AG04450 (cell line): ENCODE measurements at regions not wholly inside any gene's neighbourhood (a gene's known extent, or its start where the extent isn't known, plus 50 kb on each side); places are given as distances from the start of the nearest gene placed in this dataset.
A peak's percentile ranks its signal among the peaks of the same experiment; 100 is the strongest.

ENCODE experiments used
- CTCF ChIA-PET: fragments of 300-600, 350-600 bp; formaldehyde crosslinking; extraction: SDS; loops from one replicate; lab custom pipeline; 2022; ENCODE audit warnings: antibody characterized with exemption, inconsistent platforms; lab: Charles Lee
- POLR2A ChIA-PET: fragments of 350-600 bp; formaldehyde crosslinking; extraction: SDS; loops from one replicate; lab custom pipeline; 2021; ENCODE audit warnings: antibody characterized with exemption, inconsistent platforms; lab: Yijun Ruan, JAX
- DNase-seq: peaks from one replicate; pipeline ENCODE4 v3.0.0-alpha.2; 2011; ENCODE audit warnings: low read depth, low spot score
- H3K27ac ChIP-seq: one replicate; pipeline ENCODE4 v1.5.1; 2012; ENCODE audit warnings: low read depth, low read length, control low read depth
- H3K27me3 ChIP-seq: one replicate; pipeline ENCODE4 v1.6.0; 2012; ENCODE audit warnings: low read length; ENCODE audit not compliant: control insufficient read depth, insufficient read depth
- H3K4me3 ChIP-seq: 2 replicates; pipeline ENCODE4 v1.5.1; 2011; ENCODE audit warnings: mild to moderate bottlenecking, low read depth, low read length, control low read depth
- H3K9me3 ChIP-seq: 2 replicates; pipeline ENCODE4 v1.5.1; 2012; ENCODE audit warnings: low read length; ENCODE audit not compliant: control insufficient read depth, insufficient read depth
- TF ChIP-seq, protein P1 (sequence below): IDR thresholded peaks from 2 replicates; pipeline ENCODE4 v1.5.1; 2011; ENCODE audit warnings: low read depth, low read length, control low read depth, inconsistent platforms

DNA sequence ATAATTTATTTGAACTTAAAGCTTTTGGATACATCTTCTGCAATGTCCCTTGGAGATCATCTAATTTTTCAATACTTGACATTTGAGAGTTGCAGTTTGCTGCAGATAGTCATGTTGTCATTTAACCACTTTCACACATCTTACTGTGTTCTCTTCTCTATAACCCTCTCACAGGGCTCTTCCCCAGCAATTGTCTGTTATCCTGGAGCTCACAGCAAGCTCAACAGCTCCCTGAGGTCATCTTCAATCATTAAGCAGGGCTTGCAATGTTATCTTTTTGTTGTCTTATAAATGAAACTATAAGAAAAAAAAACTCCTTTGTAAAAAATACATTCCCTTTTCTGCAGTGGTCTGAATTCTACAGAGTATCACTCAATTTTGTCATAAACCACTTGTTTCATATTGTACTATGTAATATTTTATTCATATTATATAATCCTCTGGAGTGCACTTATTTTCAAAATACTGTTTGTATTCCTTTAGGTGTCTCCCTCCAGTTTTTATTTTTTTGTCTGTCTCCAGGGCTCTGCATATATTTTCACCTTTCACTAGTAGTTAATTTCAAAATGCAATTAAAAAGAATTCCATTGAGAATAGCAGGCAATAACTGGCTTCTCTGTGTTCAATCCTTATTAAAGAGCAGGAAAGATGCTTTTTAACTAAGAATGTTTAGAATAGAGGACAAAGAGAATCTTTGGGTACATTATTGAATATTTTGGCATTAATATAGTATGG lies 106.3 kb upstream of the ARSJ start:
- POLR2A ChIA-PET = no interaction called here
- no peak overlapping the region for H3K27ac ChIP-seq
- CTCF ChIA-PET = interaction anchor here (0.7 kb wide), 1 partner anchor 192 kb away, joined by 3 read pairs; no protein-coding TSS in a partner anchor

DNA sequence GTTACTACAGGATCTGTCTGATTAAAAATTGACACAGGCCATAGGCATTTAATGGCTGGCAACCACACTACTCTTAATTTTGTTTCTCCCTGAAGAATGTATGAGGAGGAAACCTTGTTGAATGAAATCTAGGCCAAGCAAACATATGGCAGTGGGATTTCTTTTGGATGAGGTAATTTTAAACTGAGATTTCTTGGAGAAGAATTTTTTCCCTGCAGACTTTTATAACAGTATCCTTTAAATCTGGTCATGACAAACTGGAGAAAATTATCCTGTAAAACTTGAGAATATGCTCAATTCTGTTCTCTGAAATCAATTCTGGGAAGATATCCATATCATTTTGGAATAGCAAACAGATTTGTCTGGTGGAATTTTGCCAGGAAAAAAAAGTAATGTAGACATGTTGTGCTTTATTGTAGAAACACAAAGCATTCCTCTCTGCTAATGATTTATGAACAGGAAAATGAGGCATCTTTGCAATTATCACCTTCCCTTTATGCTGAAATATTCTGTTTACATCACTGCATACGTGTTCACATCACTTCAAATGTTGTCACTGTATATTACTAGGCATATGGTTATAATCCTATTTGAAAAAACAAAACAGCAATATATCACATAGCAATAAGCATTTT lies 108.3 kb upstream of the ARSJ start:
- peak; percentile 55 for DNase-seq
- ChIA-PET POLR2A (interaction anchor here (0.9 kb wide), 1 partner anchor 128 kb away, joined by 3 read pairs; no protein-coding TSS in a partner anchor), CTCF (no interaction called here)
- H3K4me3 ChIP-seq = no peak overlapping the region
- no peak overlapping the region for H3K27ac ChIP-seq
- no peaks in the 10 kb centered on the region for H3K27me3 ChIP-seq
- no peaks in the 10 kb centered on the region for H3K9me3 ChIP-seq
- TF ChIP-seq, protein P1, sequence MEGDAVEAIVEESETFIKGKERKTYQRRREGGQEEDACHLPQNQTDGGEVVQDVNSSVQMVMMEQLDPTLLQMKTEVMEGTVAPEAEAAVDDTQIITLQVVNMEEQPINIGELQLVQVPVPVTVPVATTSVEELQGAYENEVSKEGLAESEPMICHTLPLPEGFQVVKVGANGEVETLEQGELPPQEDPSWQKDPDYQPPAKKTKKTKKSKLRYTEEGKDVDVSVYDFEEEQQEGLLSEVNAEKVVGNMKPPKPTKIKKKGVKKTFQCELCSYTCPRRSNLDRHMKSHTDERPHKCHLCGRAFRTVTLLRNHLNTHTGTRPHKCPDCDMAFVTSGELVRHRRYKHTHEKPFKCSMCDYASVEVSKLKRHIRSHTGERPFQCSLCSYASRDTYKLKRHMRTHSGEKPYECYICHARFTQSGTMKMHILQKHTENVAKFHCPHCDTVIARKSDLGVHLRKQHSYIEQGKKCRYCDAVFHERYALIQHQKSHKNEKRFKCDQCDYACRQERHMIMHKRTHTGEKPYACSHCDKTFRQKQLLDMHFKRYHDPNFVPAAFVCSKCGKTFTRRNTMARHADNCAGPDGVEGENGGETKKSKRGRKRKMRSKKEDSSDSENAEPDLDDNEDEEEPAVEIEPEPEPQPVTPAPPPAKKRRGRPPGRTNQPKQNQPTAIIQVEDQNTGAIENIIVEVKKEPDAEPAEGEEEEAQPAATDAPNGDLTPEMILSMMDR = no peak

More for the DNA sequence above, 106.3 kb upstream of the ARSJ start:
- Histone ChIP-seq H3K27me3 (no peaks in the 10 kb centered on the region), H3K9me3 (no peaks in the 10 kb centered on the region), H3K4me3 (no peak overlapping the region)
- DNase-seq = no peak
- TF ChIP-seq, protein P1 = no peak

DNA sequence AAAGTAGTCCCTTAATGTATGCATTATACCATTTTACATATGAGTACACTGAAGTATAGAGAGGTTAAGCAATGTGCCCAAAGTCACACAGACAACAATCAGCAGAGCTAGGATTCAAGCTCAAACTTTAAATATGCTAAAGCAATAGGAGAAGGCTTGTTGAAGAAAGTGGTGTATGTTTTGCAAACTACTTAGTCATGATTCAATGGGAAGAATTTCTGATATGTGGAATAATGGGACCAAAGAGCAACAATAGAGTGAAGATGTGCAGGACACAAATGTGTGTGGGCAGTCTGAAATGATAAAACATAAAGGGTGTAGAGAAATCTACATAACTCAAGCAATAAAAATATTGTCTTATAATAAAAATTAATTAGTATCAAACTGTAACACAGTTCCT lies 109.0 kb upstream of the ARSJ start:
- TF ChIP-seq, protein P1 = no peak
- Histone ChIP-seq H3K27me3 (no peaks in the 10 kb centered on the region), H3K27ac (no peak overlapping the region), H3K4me3 (no peak overlapping the region), H3K9me3 (no peaks in the 10 kb centered on the region)
- POLR2A ChIA-PET = interaction anchor here (0.9 kb wide), 1 partner anchor 129 kb away, joined by 3 read pairs; no protein-coding TSS in a partner anchor
- DNase-seq = no peak
- CTCF ChIA-PET = no interaction called here

DNA sequence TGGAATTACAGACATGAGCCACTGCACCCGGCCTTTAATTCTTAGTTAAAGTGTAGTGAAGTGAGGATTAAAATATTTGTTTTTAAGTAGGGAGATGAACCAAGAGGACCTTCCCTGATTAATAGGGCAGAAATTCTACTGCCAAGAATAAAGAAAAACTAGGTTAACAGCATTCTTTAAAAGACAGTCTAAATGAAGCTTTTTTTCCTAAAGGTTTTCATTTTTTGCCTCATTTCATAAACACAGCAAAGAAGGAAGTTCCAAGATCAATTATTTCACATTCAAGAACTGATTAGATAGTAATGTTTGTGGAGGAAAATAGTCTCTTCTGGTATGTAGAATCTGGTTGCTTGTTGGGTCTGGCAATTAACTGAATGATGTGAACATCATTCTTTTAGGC lies 112.1 kb upstream of the ARSJ start:
- no peaks in the 10 kb centered on the region for H3K27me3 ChIP-seq
- H3K4me3 ChIP-seq = no peak overlapping the region
- ChIA-PET CTCF (no interaction called here), POLR2A (no interaction called here)
- DNase-seq = no peak
- no peak overlapping the region for H3K27ac ChIP-seq
- H3K9me3 ChIP-seq = no peaks in the 10 kb centered on the region
- TF ChIP-seq, protein P1 = no peak

DNA sequence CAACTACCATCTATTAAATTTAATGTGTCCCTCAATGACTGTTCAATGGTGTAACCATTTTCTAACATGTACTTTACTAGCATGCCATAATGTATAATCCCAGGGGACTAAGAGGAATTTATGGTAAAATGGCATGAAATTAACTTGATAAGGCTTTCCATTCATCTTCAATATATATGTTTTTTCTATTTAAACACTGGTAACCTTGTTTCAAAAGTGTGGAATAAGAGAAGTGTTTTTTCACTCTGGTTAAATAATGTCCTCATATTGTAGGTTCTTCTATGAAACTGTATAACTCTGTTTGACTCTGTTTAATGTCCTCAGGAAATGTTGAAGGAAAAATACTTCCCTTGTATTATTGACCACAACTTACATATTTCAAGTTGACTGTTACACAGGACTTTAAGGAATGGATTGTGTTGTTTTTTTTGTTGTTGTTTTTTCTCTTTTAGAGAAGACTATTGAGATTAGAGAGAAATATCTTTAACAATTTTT lies 113.8 kb upstream of the ARSJ start:
- DNase-seq = no peak

More for the DNA sequence above, 113.8 kb upstream of the ARSJ start:
- ChIA-PET POLR2A (no interaction called here), CTCF (no interaction called here)
- TF ChIP-seq, protein P1 = no peak
- no peaks in the 10 kb centered on the region for H3K27me3 ChIP-seq
- H3K9me3 ChIP-seq = no peaks in the 10 kb centered on the region
- no peak overlapping the region for H3K4me3 ChIP-seq
- no peak overlapping the region for H3K27ac ChIP-seq
